ENCODE measurements at regions not wholly inside any gene's neighbourhood (a gene's known extent, or its start where the extent isn't known, plus 50 kb on each side); places are given as distances from the start of the nearest gene placed in this dataset.

DNA sequence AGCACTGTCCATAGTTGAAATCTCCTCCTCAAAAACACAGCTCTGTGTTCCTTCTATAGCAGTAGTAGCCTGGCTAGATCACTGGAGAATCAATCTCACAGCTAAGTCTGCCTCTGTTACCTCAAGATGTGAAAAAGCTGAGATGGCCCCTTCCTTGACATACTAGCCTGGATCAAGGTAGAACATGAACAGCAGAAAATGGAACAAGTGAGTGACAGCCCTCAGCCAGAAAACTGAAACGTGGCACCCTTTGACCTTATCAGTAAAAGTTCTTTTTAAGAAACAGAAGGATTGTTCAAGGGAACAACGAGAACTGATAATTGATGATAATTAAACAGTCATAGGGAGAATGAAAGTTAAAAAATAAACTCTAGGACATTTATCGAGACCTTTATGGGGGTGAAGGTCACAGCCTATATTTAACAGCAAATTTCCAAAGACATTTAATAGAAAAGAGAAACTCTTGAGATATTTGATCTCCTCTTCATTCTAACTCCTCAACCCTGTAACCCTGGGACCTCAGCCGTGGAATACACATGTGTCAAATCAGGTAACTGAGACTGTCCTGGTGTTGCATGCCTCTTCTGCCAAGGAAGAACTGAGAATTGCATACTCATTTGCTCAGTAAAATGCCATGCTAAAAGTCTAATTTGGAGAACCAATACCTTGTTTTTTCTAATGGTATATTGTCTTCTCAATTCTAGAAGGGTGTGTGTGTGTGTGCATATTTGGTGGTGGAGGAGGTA is 258.0 kb upstream of the ATP2B1 start:
- TF ChIP-seq, protein P1, sequence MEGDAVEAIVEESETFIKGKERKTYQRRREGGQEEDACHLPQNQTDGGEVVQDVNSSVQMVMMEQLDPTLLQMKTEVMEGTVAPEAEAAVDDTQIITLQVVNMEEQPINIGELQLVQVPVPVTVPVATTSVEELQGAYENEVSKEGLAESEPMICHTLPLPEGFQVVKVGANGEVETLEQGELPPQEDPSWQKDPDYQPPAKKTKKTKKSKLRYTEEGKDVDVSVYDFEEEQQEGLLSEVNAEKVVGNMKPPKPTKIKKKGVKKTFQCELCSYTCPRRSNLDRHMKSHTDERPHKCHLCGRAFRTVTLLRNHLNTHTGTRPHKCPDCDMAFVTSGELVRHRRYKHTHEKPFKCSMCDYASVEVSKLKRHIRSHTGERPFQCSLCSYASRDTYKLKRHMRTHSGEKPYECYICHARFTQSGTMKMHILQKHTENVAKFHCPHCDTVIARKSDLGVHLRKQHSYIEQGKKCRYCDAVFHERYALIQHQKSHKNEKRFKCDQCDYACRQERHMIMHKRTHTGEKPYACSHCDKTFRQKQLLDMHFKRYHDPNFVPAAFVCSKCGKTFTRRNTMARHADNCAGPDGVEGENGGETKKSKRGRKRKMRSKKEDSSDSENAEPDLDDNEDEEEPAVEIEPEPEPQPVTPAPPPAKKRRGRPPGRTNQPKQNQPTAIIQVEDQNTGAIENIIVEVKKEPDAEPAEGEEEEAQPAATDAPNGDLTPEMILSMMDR (IDR thresholded peaks at IDR 0.05; ENCODE audit: extremely low read depth in 1 of 2, insufficient read depth in 1 of 2, low read depth in 1 of 2, low read length in 2 of 2) = no peak
- no peak for TF ChIP-seq GATA2 (IDR thresholded peaks at IDR 0.05; ENCODE audit: insufficient read depth, insufficient read length, low read depth, low read length)
- no peak for TF ChIP-seq POLR2A (IDR thresholded peaks at IDR 0.05; ENCODE audit: low read depth, low read length)
